Right lobe of liver (tissue), 4 donors: ENCODE measurements at regions not wholly inside any gene's neighbourhood (a gene's known extent, or its start where the extent isn't known, plus 50 kb on each side); places are given as distances from the start of the nearest gene placed in this dataset.

Experiments used
- POLR2A ChIP-seq: fragments of 450-650 bp; IDR thresholded peaks from one replicate; pipeline ENCODE4 v1.6.1; 2017; ENCODE audit warnings: antibody characterized with exemption, mild to moderate bottlenecking
- TF ChIP-seq, protein P1 (sequence below), 4 donors: fragments of 200-600 bp in 3 of 4; fragments of 450-650 bp in 1 of 4; IDR thresholded peaks; one replicate each; pipeline versions ENCODE4 v1.5.1 to v1.8.0; 2016 to 2022; ENCODE audit warnings: antibody characterized with exemption in 4 of 4, mild to moderate bottlenecking in 2 of 4
- donor health status: DM: no; HTN: no; CAD: no.
- donor health status: DM: no; HTN: no; CAD: no.
- donor health status: DM: no; HTN: yes; CAD: no.

DNA sequence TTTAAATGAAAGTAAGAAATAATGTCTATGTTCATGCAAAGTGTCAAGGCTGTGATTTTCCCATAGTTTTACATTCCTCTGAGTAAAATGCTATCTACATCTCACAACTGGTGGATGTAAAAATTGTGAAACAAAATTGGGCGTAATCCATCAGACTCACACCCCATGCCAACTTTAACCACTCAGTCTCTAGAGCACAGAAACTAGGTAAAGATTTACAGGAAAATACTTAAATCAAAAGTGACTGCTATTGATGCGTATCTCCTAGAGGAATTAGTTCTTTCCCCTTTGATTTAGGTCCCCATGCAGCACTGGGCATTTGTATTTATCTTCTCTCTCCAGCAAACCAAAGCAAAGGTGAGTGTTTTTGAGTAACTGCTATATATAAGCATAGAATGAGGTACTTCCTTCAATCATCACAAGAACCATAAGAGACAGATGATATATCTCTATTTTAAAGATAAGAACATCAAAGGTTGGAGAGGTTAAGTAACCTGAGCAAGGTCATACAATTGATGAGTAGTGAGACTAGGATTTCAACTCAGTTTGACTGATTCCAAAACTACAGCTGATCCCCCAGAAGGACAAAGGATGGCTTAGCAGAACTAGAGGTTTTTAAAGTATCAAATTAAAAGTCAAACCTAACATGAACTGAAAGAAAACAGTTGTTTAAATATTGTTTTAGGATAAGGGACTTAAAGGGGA is 594.0 kb upstream of the ACVR2A start:
- TF ChIP-seq, protein P1, sequence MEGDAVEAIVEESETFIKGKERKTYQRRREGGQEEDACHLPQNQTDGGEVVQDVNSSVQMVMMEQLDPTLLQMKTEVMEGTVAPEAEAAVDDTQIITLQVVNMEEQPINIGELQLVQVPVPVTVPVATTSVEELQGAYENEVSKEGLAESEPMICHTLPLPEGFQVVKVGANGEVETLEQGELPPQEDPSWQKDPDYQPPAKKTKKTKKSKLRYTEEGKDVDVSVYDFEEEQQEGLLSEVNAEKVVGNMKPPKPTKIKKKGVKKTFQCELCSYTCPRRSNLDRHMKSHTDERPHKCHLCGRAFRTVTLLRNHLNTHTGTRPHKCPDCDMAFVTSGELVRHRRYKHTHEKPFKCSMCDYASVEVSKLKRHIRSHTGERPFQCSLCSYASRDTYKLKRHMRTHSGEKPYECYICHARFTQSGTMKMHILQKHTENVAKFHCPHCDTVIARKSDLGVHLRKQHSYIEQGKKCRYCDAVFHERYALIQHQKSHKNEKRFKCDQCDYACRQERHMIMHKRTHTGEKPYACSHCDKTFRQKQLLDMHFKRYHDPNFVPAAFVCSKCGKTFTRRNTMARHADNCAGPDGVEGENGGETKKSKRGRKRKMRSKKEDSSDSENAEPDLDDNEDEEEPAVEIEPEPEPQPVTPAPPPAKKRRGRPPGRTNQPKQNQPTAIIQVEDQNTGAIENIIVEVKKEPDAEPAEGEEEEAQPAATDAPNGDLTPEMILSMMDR (IDR thresholded peaks at IDR 0.05): no peak
- no peak for TF ChIP-seq POLR2A
